Activated B cell treated with CpG ODN at 0.5 μM for 24 hours (primary cell): ENCODE measurements at regions not wholly inside any gene's neighbourhood (a gene's known extent, or its start where the extent isn't known, plus 50 kb on each side); places are given as distances from the start of the nearest gene placed in this dataset.

Experiments used
- ATAC-seq: fragments of 200-7000 bp; cut with Tn5 transposase; one replicate; pipeline ENCODE4 v1.10.0; 2021; ENCODE audit warnings: low read depth, mild to moderate bottlenecking, moderate library complexity
- CTCF ChIA-PET: fragments of 350-600 bp; sonication (Branson Sonifier 250); formaldehyde crosslinking; loops from one replicate; lab custom pipeline; 2021; ENCODE audit warnings: antibody characterized with exemption; lab: Charles Lee
- POLR2A ChIA-PET: fragments of 350-600 bp; sonication (Branson Sonifier 250); formaldehyde crosslinking; loops from one replicate; lab custom pipeline; 2021; ENCODE audit warnings: antibody characterized with exemption; lab: Charles Lee
- DNase-seq: peaks from one replicate; pipeline ENCODE4 v3.0.0; 2022
- H3K27ac Mint-ChIP-seq: one replicate; pipeline ENCODE4 v1.8.0; 2020; ENCODE audit warnings: mixed read lengths
- H3K27me3 Mint-ChIP-seq: one replicate; pipeline ENCODE4 v1.8.0; 2021; ENCODE audit warnings: mixed read lengths
- H3K36me3 Mint-ChIP-seq: one replicate; pipeline ENCODE4 v1.8.0; 2021; ENCODE audit warnings: low read depth, mixed read lengths
- H3K4me1 Mint-ChIP-seq: one replicate; pipeline ENCODE4 v1.8.0; 2021; ENCODE audit warnings: mixed read lengths
- H3K4me3 Mint-ChIP-seq: one replicate; pipeline ENCODE4 v1.8.0; 2020; ENCODE audit warnings: mild to moderate bottlenecking, mixed read lengths
- H3K9me3 Mint-ChIP-seq: one replicate; pipeline ENCODE4 v1.8.0; 2020; ENCODE audit warnings: mixed read lengths
- intact Hi-C: fragments of 100-400 bp; cut with micrococcal nuclease; formaldehyde crosslinking; loops from one replicate; pipeline ENCODE4 v1.15.1; 2024
- TF ChIP-seq, protein P1 (sequence below): fragments of 200-600 bp; IDR thresholded peaks from one replicate; pipeline ENCODE4 v1.8.0; 2022; ENCODE audit warnings: antibody characterized with exemption, mild to moderate bottlenecking

DNA sequence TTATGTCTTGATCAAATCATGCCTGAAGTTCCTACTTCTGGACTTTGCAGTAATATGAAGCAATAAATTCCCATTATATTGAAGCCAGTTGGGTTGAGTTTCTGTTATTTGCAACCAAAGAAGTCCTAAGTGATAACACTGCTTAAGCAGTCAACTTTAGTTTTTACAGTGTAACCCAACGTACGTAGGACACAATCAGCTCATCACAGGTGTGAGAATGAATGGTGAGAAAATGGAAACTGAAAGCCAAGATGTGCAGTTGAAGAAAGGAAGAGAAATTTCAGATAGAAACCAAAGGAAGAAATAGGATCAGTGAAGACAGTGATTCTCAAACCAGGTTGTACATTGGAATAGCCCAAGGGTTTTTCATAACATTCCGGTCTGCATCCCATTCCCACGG lies 211.4 kb upstream of the ZFP64 start:
- ChIA-PET CTCF (no interaction called here), POLR2A (no interaction called here)
- Mint-ChIP-seq H3K36me3 (no peaks in the 10 kb centered on the region), H3K27ac (no peak overlapping the region), H3K4me3 (no peak overlapping the region), H3K27me3 (no peaks in the 10 kb centered on the region), H3K9me3 (peaks cover 3% of the 10 kb centered on the region), H3K4me1 (peaks cover 21% of the 10 kb centered on the region)
- intact Hi-C loops: no loop called here
- ATAC-seq (no peak), DNase-seq (no peak)
- TF ChIP-seq, protein P1, sequence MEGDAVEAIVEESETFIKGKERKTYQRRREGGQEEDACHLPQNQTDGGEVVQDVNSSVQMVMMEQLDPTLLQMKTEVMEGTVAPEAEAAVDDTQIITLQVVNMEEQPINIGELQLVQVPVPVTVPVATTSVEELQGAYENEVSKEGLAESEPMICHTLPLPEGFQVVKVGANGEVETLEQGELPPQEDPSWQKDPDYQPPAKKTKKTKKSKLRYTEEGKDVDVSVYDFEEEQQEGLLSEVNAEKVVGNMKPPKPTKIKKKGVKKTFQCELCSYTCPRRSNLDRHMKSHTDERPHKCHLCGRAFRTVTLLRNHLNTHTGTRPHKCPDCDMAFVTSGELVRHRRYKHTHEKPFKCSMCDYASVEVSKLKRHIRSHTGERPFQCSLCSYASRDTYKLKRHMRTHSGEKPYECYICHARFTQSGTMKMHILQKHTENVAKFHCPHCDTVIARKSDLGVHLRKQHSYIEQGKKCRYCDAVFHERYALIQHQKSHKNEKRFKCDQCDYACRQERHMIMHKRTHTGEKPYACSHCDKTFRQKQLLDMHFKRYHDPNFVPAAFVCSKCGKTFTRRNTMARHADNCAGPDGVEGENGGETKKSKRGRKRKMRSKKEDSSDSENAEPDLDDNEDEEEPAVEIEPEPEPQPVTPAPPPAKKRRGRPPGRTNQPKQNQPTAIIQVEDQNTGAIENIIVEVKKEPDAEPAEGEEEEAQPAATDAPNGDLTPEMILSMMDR: no peak

DNA sequence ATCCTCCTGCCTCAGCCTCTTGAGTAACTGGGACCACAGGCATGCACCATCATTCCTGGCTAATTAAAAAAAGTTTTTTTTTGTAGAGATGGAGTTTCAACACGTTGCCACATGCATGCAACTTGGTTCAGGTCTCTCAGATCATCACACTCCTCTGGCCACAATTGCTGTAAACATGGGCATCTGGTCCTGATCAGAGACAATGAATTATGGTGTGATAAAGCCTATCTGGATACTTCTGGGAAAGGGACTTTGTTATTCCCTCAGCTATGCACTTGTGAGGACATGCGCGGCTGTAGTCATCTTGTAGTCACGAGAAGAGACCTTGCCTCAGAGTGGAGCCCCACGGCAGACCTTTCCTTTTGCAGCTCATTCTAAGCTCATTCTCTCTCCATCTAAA lies 210.9 kb upstream of the ZFP64 start:
- Mint-ChIP-seq H3K27ac (no peak overlapping the region), H3K27me3 (no peaks in the 10 kb centered on the region), H3K36me3 (no peaks in the 10 kb centered on the region), H3K9me3 (peaks cover 3% of the 10 kb centered on the region), H3K4me1 (peaks cover 21% of the 10 kb centered on the region), H3K4me3 (no peak overlapping the region)
- DNase-seq: no peak
- ChIA-PET POLR2A (no interaction called here), CTCF (no interaction called here)
- TF ChIP-seq, protein P1: no peak
- intact Hi-C loops: no loop called here
- no peak for ATAC-seq

DNA sequence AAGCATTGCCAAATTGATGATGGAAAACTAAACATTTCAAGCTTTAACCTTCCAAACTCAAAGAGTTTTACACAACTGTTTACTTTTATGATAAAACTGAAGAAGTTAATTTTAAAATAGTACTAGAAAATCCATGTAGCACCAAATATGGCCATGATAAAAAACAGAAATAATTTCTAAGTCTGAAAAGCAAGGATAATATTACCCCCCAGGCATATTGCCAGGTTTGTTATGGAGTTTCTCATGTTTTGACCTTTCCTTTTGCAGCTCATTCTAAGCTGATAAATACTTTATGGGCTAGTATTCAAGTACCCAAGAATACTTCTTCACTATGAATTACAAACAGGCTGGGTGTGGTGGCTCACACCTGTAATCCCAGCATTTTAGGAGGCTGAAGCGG lies 209.9 kb upstream of the ZFP64 start:
- no peak for DNase-seq
- Mint-ChIP-seq H3K27ac (no peak overlapping the region), H3K4me1 (peaks cover 19% of the 10 kb centered on the region), H3K9me3 (peaks cover 3% of the 10 kb centered on the region), H3K27me3 (no peaks in the 10 kb centered on the region), H3K4me3 (no peak overlapping the region), H3K36me3 (no peaks in the 10 kb centered on the region)
- ChIA-PET POLR2A (no interaction called here), CTCF (no interaction called here)
- no peak for ATAC-seq
- intact Hi-C loops: no loop called here
- TF ChIP-seq, protein P1: no peak

DNA sequence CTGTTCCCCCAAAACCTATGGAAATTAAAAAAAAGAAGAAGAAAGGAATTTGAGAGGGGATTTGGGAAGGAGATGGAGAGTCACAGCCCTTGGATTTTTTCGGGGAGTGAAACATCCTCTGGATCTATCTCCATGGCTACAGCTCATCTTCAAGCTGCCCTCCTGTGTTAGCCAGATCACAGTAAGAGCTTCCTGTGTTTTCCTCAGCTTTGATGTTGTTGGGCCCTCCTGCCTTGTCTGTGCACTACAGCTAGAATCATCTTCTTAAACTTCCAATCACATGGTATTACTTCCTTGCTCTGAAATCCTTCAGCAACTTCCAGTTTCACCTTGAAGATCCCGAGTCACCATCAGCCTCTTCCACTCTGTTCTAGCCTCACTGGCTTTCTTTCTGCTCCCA lies 207.8 kb upstream of the ZFP64 start:
- no peaks in the 10 kb centered on the region for H3K36me3 Mint-ChIP-seq
- ATAC-seq (no peak), DNase-seq (no peak)
- CTCF ChIA-PET: no interaction called here
- H3K9me3 Mint-ChIP-seq: no peaks in the 10 kb centered on the region
- intact Hi-C loops: no loop called here
- H3K27ac Mint-ChIP-seq: no peak overlapping the region
- no peak overlapping the region for H3K4me3 Mint-ChIP-seq
- POLR2A ChIA-PET: no interaction called here
- peaks cover 7% of the 10 kb centered on the region for H3K27me3 Mint-ChIP-seq
- TF ChIP-seq, protein P1: no peak
- H3K4me1 Mint-ChIP-seq: no peaks in the 10 kb centered on the region

DNA sequence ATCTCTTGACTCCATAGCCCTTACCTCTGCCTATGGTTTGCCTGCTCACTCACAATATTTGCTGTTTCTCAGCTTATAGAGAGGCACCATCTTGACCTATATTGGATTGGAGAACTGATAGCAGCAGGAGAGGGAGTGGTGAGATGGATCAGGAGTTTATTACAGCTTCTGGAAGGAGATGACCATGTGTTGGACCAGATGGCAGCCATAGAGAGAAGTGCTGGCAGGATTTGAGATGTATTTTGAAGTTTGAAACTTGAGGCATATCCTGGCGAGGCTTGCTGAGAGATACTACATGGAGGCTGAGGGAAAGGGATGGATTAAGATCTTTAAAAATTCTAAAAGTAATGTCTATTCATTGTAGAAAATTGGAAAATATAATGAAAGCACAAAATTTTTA lies 198.0 kb upstream of the ZFP64 start:
- intact Hi-C loops: no loop called here
- DNase-seq: no peak
- no peak for ATAC-seq
- ChIA-PET CTCF (no interaction called here), POLR2A (no interaction called here)
- TF ChIP-seq, protein P1: no peak
- Mint-ChIP-seq H3K27me3 (peaks cover 2% of the 10 kb centered on the region), H3K9me3 (peaks cover 5% of the 10 kb centered on the region), H3K4me3 (no peak overlapping the region), H3K27ac (no peak overlapping the region), H3K36me3 (no peaks in the 10 kb centered on the region), H3K4me1 (no peaks in the 10 kb centered on the region)
